ENCODE measurements at regions not wholly inside any gene's neighbourhood (a gene's known extent, or its start where the extent isn't known, plus 50 kb on each side); places are given as distances from the start of the nearest gene placed in this dataset.
"Not testable (repeated sequence)": the region's sequence is repeated elsewhere in the genome, so short reads cannot be mapped to it uniquely, and the experiment has no call there.

GRCh38 chr3:135658451-135658850 lies 307.1 kb upstream of the PPP2R3A start:
- H3K4me3 ChIP-seq (ENCODE audit: low read depth in 1 of 2, low read length in 2 of 2); H3K36me3 ChIP-seq (ENCODE audit: control insufficient read depth in 2 of 2, insufficient read depth in 2 of 2, low read length in 1 of 2); H3K4me1 ChIP-seq (ENCODE audit: control insufficient read depth in 2 of 2, insufficient read depth in 2 of 2, low read length in 1 of 2); H3K9me3 ChIP-seq (ENCODE audit: control insufficient read depth in 2 of 2, insufficient read depth in 1 of 2, low read depth in 1 of 2, low read length in 1 of 2); H3K27ac ChIP-seq (ENCODE audit: low read depth in 2 of 2, low read length in 1 of 2); H3K27me3 ChIP-seq (ENCODE audit: control insufficient read depth in 1 of 2, insufficient read depth in 2 of 2, low read length in 2 of 2): not testable (repeated sequence)
- WGBS, 2 donors: 72 to 95% methylated on average over 6 to 7 of the region's 14 CpGs

DNA sequence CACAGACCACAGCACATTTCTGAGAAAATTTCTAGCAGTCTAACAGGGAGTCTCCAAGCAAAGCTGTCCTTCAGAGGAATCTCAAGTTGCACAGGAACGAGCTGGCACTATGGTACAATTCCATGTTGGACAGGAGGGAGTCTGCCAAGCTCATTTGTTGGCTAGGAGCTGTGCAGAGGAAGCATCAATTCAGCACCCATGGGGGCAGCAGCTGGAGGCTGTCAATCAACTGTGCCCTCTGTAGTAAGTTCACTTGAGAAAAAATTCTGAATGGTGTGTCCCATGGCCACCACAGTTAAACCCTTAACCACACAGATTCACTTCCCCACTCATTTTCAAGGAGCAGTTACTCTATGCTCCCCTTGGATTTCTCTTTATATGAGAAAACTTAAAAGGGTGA lies 298.5 kb upstream of the PPP2R3A start:
- no peaks in the 10 kb centered on the region for H3K9me3 ChIP-seq (ENCODE audit: control insufficient read depth in 2 of 2, insufficient read depth in 1 of 2, low read depth in 1 of 2, low read length in 1 of 2)
- 41 to 56% methylated on average over 1 of the region's 1 CpG for WGBS, 2 donors

DNA sequence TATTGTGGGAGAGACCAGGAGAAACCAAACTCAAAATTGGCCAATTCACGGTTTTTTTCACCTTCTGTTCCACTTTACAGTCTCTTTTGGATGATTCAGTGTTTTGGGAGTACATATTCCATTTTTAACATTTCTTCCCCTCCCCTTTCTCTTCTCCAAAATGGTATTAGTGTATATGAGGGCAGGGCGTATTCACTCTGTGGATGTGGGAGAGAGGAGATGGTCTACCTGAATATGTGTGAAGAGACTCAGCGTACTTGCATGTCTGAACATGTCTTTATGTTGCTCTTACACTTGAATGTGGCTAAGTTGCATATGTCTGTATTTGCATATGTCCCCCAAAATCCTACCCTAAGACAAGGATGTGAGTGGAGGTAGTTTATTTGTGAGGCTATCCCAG lies 291.0 kb upstream of the PPP2R3A start:
- H3K4me1 ChIP-seq (ENCODE audit: control insufficient read depth in 2 of 2, insufficient read depth in 2 of 2, low read length in 1 of 2): no peaks in the 10 kb centered on the region
- 83 to 86% methylated on average over 3 of the region's 3 CpGs for WGBS, 2 donors

More for the DNA sequence above, 298.5 kb upstream of the PPP2R3A start:
- no peaks in the 10 kb centered on the region for H3K4me1 ChIP-seq (ENCODE audit: control insufficient read depth in 2 of 2, insufficient read depth in 2 of 2, low read length in 1 of 2)
- H3K27me3 ChIP-seq (ENCODE audit: control insufficient read depth in 1 of 2, insufficient read depth in 2 of 2, low read length in 2 of 2): no peaks in the 10 kb centered on the region
- no peak overlapping the region for H3K27ac ChIP-seq (ENCODE audit: low read depth in 2 of 2, low read length in 1 of 2)
- H3K4me3 ChIP-seq (ENCODE audit: low read depth in 1 of 2, low read length in 2 of 2): no peak overlapping the region
- no peaks in the 10 kb centered on the region for H3K36me3 ChIP-seq (ENCODE audit: control insufficient read depth in 2 of 2, insufficient read depth in 2 of 2, low read length in 1 of 2)

DNA sequence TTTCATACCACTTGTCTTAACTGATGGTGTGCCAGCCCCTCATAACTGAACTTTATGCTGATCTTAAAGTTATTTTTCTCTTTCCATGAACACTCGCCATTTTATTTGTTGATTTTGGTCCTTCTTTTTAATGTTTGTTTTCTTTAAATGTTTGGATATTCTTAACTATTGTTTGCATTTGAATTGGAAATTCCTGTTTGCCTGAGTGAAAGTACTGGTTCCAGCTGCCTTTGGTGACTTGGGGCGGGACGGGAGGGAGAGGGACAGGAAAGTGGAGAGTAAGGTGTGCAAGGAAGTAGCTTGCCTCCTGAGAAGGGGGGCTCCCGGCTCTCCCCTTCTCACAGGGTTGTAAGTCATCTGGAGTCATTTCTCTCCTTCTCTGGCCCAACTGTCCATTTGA lies 287.1 kb upstream of the PPP2R3A start:
- H3K4me3 ChIP-seq (ENCODE audit: low read depth in 1 of 2, low read length in 2 of 2): no peak overlapping the region
- H3K27me3 ChIP-seq (ENCODE audit: control insufficient read depth in 1 of 2, insufficient read depth in 2 of 2, low read length in 2 of 2): no peaks in the 10 kb centered on the region
- WGBS, 2 donors: 28 to 41% methylated on average over 4 of the region's 4 CpGs

More for the DNA sequence above, 291.0 kb upstream of the PPP2R3A start:
- Histone ChIP-seq H3K27ac (ENCODE audit: low read depth in 2 of 2, low read length in 1 of 2) (no peak overlapping the region), H3K27me3 (ENCODE audit: control insufficient read depth in 1 of 2, insufficient read depth in 2 of 2, low read length in 2 of 2) (no peaks in the 10 kb centered on the region), H3K4me3 (ENCODE audit: low read depth in 1 of 2, low read length in 2 of 2) (no peak overlapping the region), H3K36me3 (ENCODE audit: control insufficient read depth in 2 of 2, insufficient read depth in 2 of 2, low read length in 1 of 2) (no peaks in the 10 kb centered on the region), H3K9me3 (ENCODE audit: control insufficient read depth in 2 of 2, insufficient read depth in 1 of 2, low read depth in 1 of 2, low read length in 1 of 2) (no peaks in the 10 kb centered on the region)

DNA sequence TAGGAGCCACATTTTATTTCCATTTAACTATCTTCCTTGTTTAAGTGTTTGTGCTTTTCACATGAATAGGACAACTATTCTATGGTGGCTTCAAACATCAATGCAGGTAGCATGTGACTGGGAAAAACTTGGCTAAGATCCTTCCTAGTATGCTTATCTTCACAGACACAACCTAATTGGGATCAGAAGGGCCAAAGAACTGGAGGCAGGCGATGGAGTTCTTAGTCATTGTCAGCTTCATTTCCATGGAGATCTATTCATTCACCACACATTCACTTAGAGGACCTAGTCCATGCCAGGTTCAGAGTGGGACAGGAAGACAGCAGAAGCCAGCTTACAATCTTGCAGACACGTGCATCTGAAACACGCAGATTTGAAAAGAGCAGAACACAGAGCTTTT lies 277.5 kb upstream of the PPP2R3A start:
- Histone ChIP-seq H3K4me1 (ENCODE audit: control insufficient read depth in 2 of 2, insufficient read depth in 2 of 2, low read length in 1 of 2) (no peaks in the 10 kb centered on the region), H3K27me3 (ENCODE audit: control insufficient read depth in 1 of 2, insufficient read depth in 2 of 2, low read length in 2 of 2) (no peaks in the 10 kb centered on the region), H3K9me3 (ENCODE audit: control insufficient read depth in 2 of 2, insufficient read depth in 1 of 2, low read depth in 1 of 2, low read length in 1 of 2) (no peaks in the 10 kb centered on the region), H3K4me3 (ENCODE audit: low read depth in 1 of 2, low read length in 2 of 2) (no peak overlapping the region), H3K27ac (ENCODE audit: low read depth in 2 of 2, low read length in 1 of 2) (no peak overlapping the region), H3K36me3 (ENCODE audit: control insufficient read depth in 2 of 2, insufficient read depth in 2 of 2, low read length in 1 of 2) (no peaks in the 10 kb centered on the region)
- WGBS, 2 donors: 86 to 90% methylated on average over 3 of the region's 3 CpGs

More for the DNA sequence above, 287.1 kb upstream of the PPP2R3A start:
- no peak overlapping the region for H3K27ac ChIP-seq (ENCODE audit: low read depth in 2 of 2, low read length in 1 of 2)
- H3K4me1 ChIP-seq (ENCODE audit: control insufficient read depth in 2 of 2, insufficient read depth in 2 of 2, low read length in 1 of 2): no peaks in the 10 kb centered on the region
- H3K36me3 ChIP-seq (ENCODE audit: control insufficient read depth in 2 of 2, insufficient read depth in 2 of 2, low read length in 1 of 2): no peaks in the 10 kb centered on the region
- peaks cover 0 to 2% of the 10 kb centered on the region in 2 donors for H3K9me3 ChIP-seq (ENCODE audit: control insufficient read depth in 2 of 2, insufficient read depth in 1 of 2, low read depth in 1 of 2, low read length in 1 of 2)

DNA sequence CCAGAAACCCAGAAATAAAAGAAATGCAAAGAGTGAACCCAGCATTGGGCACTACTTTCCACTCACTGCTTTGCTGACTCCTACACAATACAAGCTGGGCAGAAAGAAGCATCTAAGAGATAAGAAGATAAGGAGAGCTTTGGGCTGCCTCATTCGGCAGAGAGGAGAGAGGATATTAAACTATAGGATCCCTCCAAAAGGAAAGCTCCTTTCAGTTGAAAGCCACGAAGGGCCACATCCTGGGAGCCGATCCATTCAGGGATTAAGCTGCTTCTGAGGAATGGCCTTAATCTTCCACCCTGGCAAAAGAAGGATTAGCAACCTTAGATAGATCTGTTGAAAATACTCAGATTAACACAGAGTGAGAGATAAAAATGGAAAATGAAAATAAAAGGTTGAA lies 274.9 kb upstream of the PPP2R3A start:
- H3K36me3 ChIP-seq (ENCODE audit: control insufficient read depth in 2 of 2, insufficient read depth in 2 of 2, low read length in 1 of 2): no peaks in the 10 kb centered on the region
- H3K4me1 ChIP-seq (ENCODE audit: control insufficient read depth in 2 of 2, insufficient read depth in 2 of 2, low read length in 1 of 2): no peaks in the 10 kb centered on the region
- no peak overlapping the region for H3K27ac ChIP-seq (ENCODE audit: low read depth in 2 of 2, low read length in 1 of 2)
- no peak overlapping the region for H3K4me3 ChIP-seq (ENCODE audit: low read depth in 1 of 2, low read length in 2 of 2)
- H3K9me3 ChIP-seq (ENCODE audit: control insufficient read depth in 2 of 2, insufficient read depth in 1 of 2, low read depth in 1 of 2, low read length in 1 of 2): no peaks in the 10 kb centered on the region
- WGBS, 2 donors: 52 to 53% methylated on average over 3 of the region's 3 CpGs
- no peaks in the 10 kb centered on the region for H3K27me3 ChIP-seq (ENCODE audit: control insufficient read depth in 1 of 2, insufficient read depth in 2 of 2, low read length in 2 of 2)

DNA sequence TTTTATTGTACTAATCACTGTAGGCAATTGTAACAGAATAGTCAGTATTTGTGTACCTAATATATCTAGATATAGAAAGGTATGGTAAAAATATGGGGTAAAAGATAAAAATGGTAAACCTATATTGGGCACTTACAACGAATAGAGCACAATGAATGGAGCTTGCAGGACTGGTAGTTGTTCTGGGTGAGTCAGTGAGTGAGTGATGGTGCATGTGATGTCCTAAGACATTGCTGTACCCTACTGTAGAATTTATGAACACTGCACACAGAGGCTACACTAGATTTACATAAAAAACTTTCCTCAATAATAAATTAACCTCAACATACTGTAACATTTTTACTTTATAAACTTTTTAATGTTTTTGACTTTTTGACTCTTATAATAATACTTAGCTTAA lies 274.3 kb upstream of the PPP2R3A start:
- WGBS, 2 donors: 56 to 64% methylated on average over 1 of the region's 1 CpG
- Histone ChIP-seq H3K27ac (ENCODE audit: low read depth in 2 of 2, low read length in 1 of 2) (no peak overlapping the region), H3K27me3 (ENCODE audit: control insufficient read depth in 1 of 2, insufficient read depth in 2 of 2, low read length in 2 of 2) (no peaks in the 10 kb centered on the region), H3K9me3 (ENCODE audit: control insufficient read depth in 2 of 2, insufficient read depth in 1 of 2, low read depth in 1 of 2, low read length in 1 of 2) (no peaks in the 10 kb centered on the region), H3K4me3 (ENCODE audit: low read depth in 1 of 2, low read length in 2 of 2) (no peak overlapping the region), H3K36me3 (ENCODE audit: control insufficient read depth in 2 of 2, insufficient read depth in 2 of 2, low read length in 1 of 2) (no peaks in the 10 kb centered on the region), H3K4me1 (ENCODE audit: control insufficient read depth in 2 of 2, insufficient read depth in 2 of 2, low read length in 1 of 2) (no peaks in the 10 kb centered on the region)

GRCh38 chr3:135694142-135694541 lies 271.4 kb upstream of the PPP2R3A start:
- Histone ChIP-seq H3K36me3 (ENCODE audit: control insufficient read depth in 2 of 2, insufficient read depth in 2 of 2, low read length in 1 of 2) (no peaks in the 10 kb centered on the region), H3K4me3 (ENCODE audit: low read depth in 1 of 2, low read length in 2 of 2) (no peak overlapping the region), H3K27ac (ENCODE audit: low read depth in 2 of 2, low read length in 1 of 2) (no peak overlapping the region)

DNA sequence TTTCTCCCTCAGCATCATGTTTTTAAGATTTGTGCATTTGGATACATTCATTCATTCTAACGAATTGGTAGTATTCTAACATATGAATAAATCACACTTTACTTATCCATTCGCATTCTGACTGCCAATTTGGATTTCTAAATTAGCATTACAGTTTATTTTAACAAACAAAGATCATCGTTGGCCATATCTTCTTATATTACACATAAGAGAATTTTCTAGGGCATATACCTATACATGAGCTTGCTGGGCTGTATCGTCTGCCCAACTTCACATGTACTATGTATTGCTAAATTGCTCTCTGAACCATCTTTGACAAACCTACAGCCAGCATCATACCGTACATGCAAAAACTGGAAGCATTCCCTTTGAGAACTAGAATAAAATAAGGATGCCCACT lies 265.8 kb upstream of the PPP2R3A start:
- Histone ChIP-seq H3K4me3 (ENCODE audit: low read depth in 1 of 2, low read length in 2 of 2) (no peak overlapping the region), H3K27me3 (ENCODE audit: control insufficient read depth in 1 of 2, insufficient read depth in 2 of 2, low read length in 2 of 2) (no peaks in the 10 kb centered on the region), H3K9me3 (ENCODE audit: control insufficient read depth in 2 of 2, insufficient read depth in 1 of 2, low read depth in 1 of 2, low read length in 1 of 2) (no peaks in the 10 kb centered on the region), H3K4me1 (ENCODE audit: control insufficient read depth in 2 of 2, insufficient read depth in 2 of 2, low read length in 1 of 2) (no peaks in the 10 kb centered on the region), H3K36me3 (ENCODE audit: control insufficient read depth in 2 of 2, insufficient read depth in 2 of 2, low read length in 1 of 2) (no peaks in the 10 kb centered on the region), H3K27ac (ENCODE audit: low read depth in 2 of 2, low read length in 1 of 2) (no peak overlapping the region)
- 74 to 78% methylated on average over 5 of the region's 5 CpGs for WGBS, 2 donors

More at GRCh38 chr3:135694142-135694541, 271.4 kb upstream of the PPP2R3A start:
- WGBS, 2 donors: 61 to 72% methylated on average over 1 of the region's 1 CpG
- Histone ChIP-seq H3K4me1 (ENCODE audit: control insufficient read depth in 2 of 2, insufficient read depth in 2 of 2, low read length in 1 of 2) (no peaks in the 10 kb centered on the region), H3K9me3 (ENCODE audit: control insufficient read depth in 2 of 2, insufficient read depth in 1 of 2, low read depth in 1 of 2, low read length in 1 of 2) (no peaks in the 10 kb centered on the region), H3K27me3 (ENCODE audit: control insufficient read depth in 1 of 2, insufficient read depth in 2 of 2, low read length in 2 of 2) (no peaks in the 10 kb centered on the region)

DNA sequence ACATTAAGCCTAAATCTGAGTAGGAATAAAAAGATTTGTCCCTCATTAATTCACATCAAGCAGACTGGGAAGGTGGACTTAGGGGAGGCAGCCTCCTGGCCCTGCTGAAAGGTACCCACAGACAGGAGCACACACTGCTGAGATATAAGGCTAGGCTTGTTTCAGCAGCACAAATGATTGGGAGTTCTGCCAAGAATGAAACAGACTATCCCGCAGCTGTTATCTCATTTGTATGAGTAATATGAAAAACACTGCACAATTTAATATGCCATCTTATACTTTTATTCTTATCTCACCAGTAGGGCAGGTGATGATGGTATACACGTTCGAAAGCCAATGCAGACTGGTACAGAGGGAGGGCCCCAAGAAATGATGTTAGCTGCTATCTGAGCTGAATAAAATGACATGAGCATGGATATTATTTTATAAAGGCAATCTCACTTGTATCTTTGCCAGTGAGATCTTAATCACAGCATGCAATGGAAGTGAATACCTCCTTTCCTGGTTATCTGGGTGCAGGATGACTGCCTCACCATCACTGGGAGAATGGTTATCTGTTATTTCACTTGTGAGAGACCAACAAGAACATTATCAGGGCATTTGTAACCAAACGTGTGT lies 258.7 kb upstream of the PPP2R3A start:
- H3K36me3 ChIP-seq (ENCODE audit: control insufficient read depth in 2 of 2, insufficient read depth in 2 of 2, low read length in 1 of 2): no peaks in the 10 kb centered on the region
- H3K4me1 ChIP-seq (ENCODE audit: control insufficient read depth in 2 of 2, insufficient read depth in 2 of 2, low read length in 1 of 2): no peaks in the 10 kb centered on the region
- H3K27ac ChIP-seq (ENCODE audit: low read depth in 2 of 2, low read length in 1 of 2): no peak overlapping the region
- H3K4me3 ChIP-seq (ENCODE audit: low read depth in 1 of 2, low read length in 2 of 2): no peak overlapping the region
- H3K9me3 ChIP-seq (ENCODE audit: control insufficient read depth in 2 of 2, insufficient read depth in 1 of 2, low read depth in 1 of 2, low read length in 1 of 2): no peaks in the 10 kb centered on the region
- H3K27me3 ChIP-seq (ENCODE audit: control insufficient read depth in 1 of 2, insufficient read depth in 2 of 2, low read length in 2 of 2): no peaks in the 10 kb centered on the region
- 48 to 55% methylated on average over 4 of the region's 4 CpGs for WGBS, 2 donors

Data from esophagus (tissue), 2 donors.